ENCODE measurements at regions not wholly inside any gene's neighbourhood (a gene's known extent, or its start where the extent isn't known, plus 50 kb on each side); places are given as distances from the start of the nearest gene placed in this dataset.

GRCh38 chrX:7244405-7244804 is 96.5 kb upstream of the PUDP start:
- no peak for ATAC-seq
- CTCF ChIA-PET (ENCODE audit: low intra/inter-chr PET ratio, low total read pairs), result no interaction called here
- intact Hi-C loops (cut with micrococcal nuclease; ENCODE audit: unreplicated experiment), result no loop called here
- BruUV-seq (replicated peaks), result no TSS peak
- POLR2A ChIA-PET, result no interaction called here
- no peaks in the 10 kb centered on the region for H3K27me3 ChIP-seq (ENCODE audit: control insufficient read depth in 1 of 2, insufficient read depth in 2 of 2, low read length in 2 of 2)
- H3K27ac ChIP-seq (ENCODE audit: extremely low read length, insufficient read depth, low read length), result no peak overlapping the region
- TF ChIP-seq ZNF776 (CRISPR knock-in tag; IDR thresholded peaks at IDR 0.05), result no peak
- no peak for TF ChIP-seq GRHL1 (CRISPR knock-in tag; conservative IDR thresholded peaks at IDR 0.05)
- TF ChIP-seq TEF (CRISPR knock-in tag; IDR thresholded peaks at IDR 0.05), result no peak
- no peak for TF ChIP-seq KLF16 (CRISPR knock-in tag; IDR thresholded peaks at IDR 0.05)
- H2AFZ ChIP-seq (ENCODE audit: low read length), result no peak overlapping the region
- H3K9ac ChIP-seq (ENCODE audit: insufficient read depth, low read depth, low read length), result no peak overlapping the region
- no peaks in the 10 kb centered on the region for H4K20me1 ChIP-seq (ENCODE audit: insufficient read depth, low read length)
- no peaks in the 10 kb centered on the region for H3K36me3 ChIP-seq (replicated peaks in 1 of 2; ENCODE audit: control insufficient read depth in 1 of 2, insufficient read depth in 2 of 2, low read length in 2 of 2)
- H3K4me3 ChIP-seq (replicated peaks in 1 of 3; ENCODE audit: insufficient read depth in 1 of 3, low read depth in 2 of 3, low read length in 3 of 3), result no peak overlapping the region
- H3K9me3 ChIP-seq (ENCODE audit: low read length), result no peaks in the 10 kb centered on the region
- 57% methylated on average over 3 of the region's 3 CpGs for WGBS (ENCODE audit: low lambda C conversion rate)
- no peaks in the 10 kb centered on the region for H3K4me1 ChIP-seq (ENCODE audit: insufficient read depth, low read length)
- no peak overlapping the region for H3K4me2 ChIP-seq (ENCODE audit: low read depth, low read length)
- DNase-seq (ENCODE audit: low spot score), result no peak
- H3K79me2 ChIP-seq (ENCODE audit: insufficient read depth, low read length), result no peaks in the 10 kb centered on the region
- in situ Hi-C loops (cut with HindIII; ENCODE audit: extremely low pct_ligation_motif_present, low pct_unique_long_range_greater_than_20kb), result no loop called here
- FAIRE-seq, result no peak

- no peak for FAIRE-seq
- no peaks in the 10 kb centered on the region for H3K79me2 ChIP-seq (ENCODE audit: insufficient read depth, low read length)
Observed at GRCh38 chrX:7242613-7243012, 94.7 kb upstream of the PUDP start.

More at GRCh38 chrX:7242613-7243012, 94.7 kb upstream of the PUDP start:
- Histone ChIP-seq H4K20me1 (ENCODE audit: insufficient read depth, low read length) (no peaks in the 10 kb centered on the region), H2AFZ (ENCODE audit: low read length) (no peak overlapping the region), H3K36me3 (replicated peaks in 1 of 2; ENCODE audit: control insufficient read depth in 1 of 2, insufficient read depth in 2 of 2, low read length in 2 of 2) (no peaks in the 10 kb centered on the region), H3K9me3 (ENCODE audit: low read length) (no peaks in the 10 kb centered on the region), H3K4me3 (replicated peaks in 1 of 3; ENCODE audit: insufficient read depth in 1 of 3, low read depth in 2 of 3, low read length in 3 of 3) (no peak overlapping the region), H3K27ac (ENCODE audit: extremely low read length, insufficient read depth, low read length) (no peak overlapping the region), H3K27me3 (ENCODE audit: control insufficient read depth in 1 of 2, insufficient read depth in 2 of 2, low read length in 2 of 2) (no peaks in the 10 kb centered on the region), H3K4me1 (ENCODE audit: insufficient read depth, low read length) (no peaks in the 10 kb centered on the region), H3K4me2 (ENCODE audit: low read depth, low read length) (no peak overlapping the region), H3K9ac (ENCODE audit: insufficient read depth, low read depth, low read length) (no peak overlapping the region)
- 100% methylated on average over 1 of the region's 1 CpG for WGBS (ENCODE audit: low lambda C conversion rate)
- no peak for TF ChIP-seq ZNF781 (CRISPR knock-in tag; IDR thresholded peaks at IDR 0.05; ENCODE audit: borderline replicate concordance, not compliant biosample characterization)
- no peak for TF ChIP-seq IRF9 (CRISPR knock-in tag; IDR thresholded peaks at IDR 0.05; ENCODE audit: borderline replicate concordance)
- no peak for TF ChIP-seq HIC2 (CRISPR knock-in tag; IDR thresholded peaks at IDR 0.05; ENCODE audit: low read depth)
- no peak for DNase-seq (ENCODE audit: low spot score)
- no TSS peak for BruUV-seq (replicated peaks)
- CTCF ChIA-PET (ENCODE audit: low intra/inter-chr PET ratio, low total read pairs), result no interaction called here
- ATAC-seq, result no peak
- intact Hi-C loops (cut with micrococcal nuclease; ENCODE audit: unreplicated experiment), result no loop called here
- POLR2A ChIA-PET, result no interaction called here
- in situ Hi-C loops (cut with HindIII; ENCODE audit: extremely low pct_ligation_motif_present, low pct_unique_long_range_greater_than_20kb), result no loop called here

Measured in HepG2 (cell line).